IgD-negative memory B cell (primary cell): ENCODE measurements at regions not wholly inside any gene's neighbourhood (a gene's known extent, or its start where the extent isn't known, plus 50 kb on each side); places are given as distances from the start of the nearest gene placed in this dataset.

Experiments
- H3K27ac Mint-ChIP-seq, 3 donors: one replicate each; pipeline ENCODE4 v1.8.0; 2020 to 2022; ENCODE audit warnings: mild to moderate bottlenecking in 3 of 3, mixed read lengths in 3 of 3, moderate library complexity in 1 of 3
- H3K27me3 Mint-ChIP-seq: one replicate; pipeline ENCODE4 v1.8.0; 2021; ENCODE audit warnings: mixed read lengths
- H3K36me3 Mint-ChIP-seq: one replicate; pipeline ENCODE4 v1.8.0; 2020; ENCODE audit warnings: mild to moderate bottlenecking, mixed read lengths
- H3K4me1 Mint-ChIP-seq, 3 donors: one replicate each; pipeline ENCODE4 v1.8.0; 2020 to 2022; ENCODE audit warnings: mixed read lengths in 3 of 3, mild to moderate bottlenecking in 1 of 3
- H3K4me3 Mint-ChIP-seq, 4 donors: one replicate each; pipeline ENCODE4 v1.8.0; 2020 to 2022; ENCODE audit warnings: mild to moderate bottlenecking in 4 of 4, mixed read lengths in 4 of 4, moderate library complexity in 3 of 4
- H3K9me3 Mint-ChIP-seq, 3 donors: one replicate each; pipeline ENCODE4 v1.8.0; 2020 to 2021; ENCODE audit warnings: mixed read lengths in 3 of 3, mild to moderate bottlenecking in 1 of 3

- H3K4me1 Mint-ChIP-seq = no peaks in the 10 kb centered on the region
- H3K9me3 Mint-ChIP-seq = peaks cover 0 to 8% (median 8%) of the 10 kb centered on the region in 3 donors
- H3K27me3 Mint-ChIP-seq = peaks cover 3% of the 10 kb centered on the region
- no peak overlapping the region for H3K4me3 Mint-ChIP-seq
- no peaks in the 10 kb centered on the region for H3K36me3 Mint-ChIP-seq
- no peak overlapping the region for H3K27ac Mint-ChIP-seq
Measured at GRCh38 chr12:115623764-115624334, 653.6 kb downstream of the MED13L start.

DNA sequence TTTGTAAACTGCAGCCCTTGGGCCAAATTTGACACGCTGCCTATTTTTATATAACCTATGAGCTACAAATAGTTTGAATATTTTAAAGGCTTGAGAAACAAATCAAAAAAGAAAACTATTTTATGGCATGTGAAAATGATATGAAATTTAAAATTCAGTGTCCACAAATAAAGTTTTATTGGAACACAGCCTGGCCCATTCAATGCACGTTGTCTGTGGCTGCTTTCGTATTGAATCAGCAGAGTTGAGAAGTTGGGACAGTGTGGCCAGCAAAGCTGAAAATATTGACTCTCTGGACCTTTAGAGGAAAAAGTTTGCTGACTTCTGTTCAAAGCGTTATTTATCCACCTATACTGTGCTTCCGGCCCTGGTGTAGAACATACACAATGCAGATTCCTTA is 654.2 kb downstream of the MED13L start:
- H3K9me3 Mint-ChIP-seq = peaks cover 0 to 9% (median 9%) of the 10 kb centered on the region in 3 donors
- H3K4me3 Mint-ChIP-seq = no peak overlapping the region
- peaks cover 3% of the 10 kb centered on the region for H3K27me3 Mint-ChIP-seq
- H3K27ac Mint-ChIP-seq = no peak overlapping the region
- H3K4me1 Mint-ChIP-seq = no peaks in the 10 kb centered on the region
- no peaks in the 10 kb centered on the region for H3K36me3 Mint-ChIP-seq

GRCh38 chr12:115620816-115621215 is 656.7 kb downstream of the MED13L start:
- no peak overlapping the region for H3K4me3 Mint-ChIP-seq
- H3K4me1 Mint-ChIP-seq = peaks cover 0 to 2% (median 0%) of the 10 kb centered on the region in 3 donors
- H3K36me3 Mint-ChIP-seq = no peaks in the 10 kb centered on the region
- H3K9me3 Mint-ChIP-seq = peaks cover 0 to 16% (median 10%) of the 10 kb centered on the region in 3 donors
- H3K27ac Mint-ChIP-seq = no peak overlapping the region
- peaks cover 3% of the 10 kb centered on the region for H3K27me3 Mint-ChIP-seq

DNA sequence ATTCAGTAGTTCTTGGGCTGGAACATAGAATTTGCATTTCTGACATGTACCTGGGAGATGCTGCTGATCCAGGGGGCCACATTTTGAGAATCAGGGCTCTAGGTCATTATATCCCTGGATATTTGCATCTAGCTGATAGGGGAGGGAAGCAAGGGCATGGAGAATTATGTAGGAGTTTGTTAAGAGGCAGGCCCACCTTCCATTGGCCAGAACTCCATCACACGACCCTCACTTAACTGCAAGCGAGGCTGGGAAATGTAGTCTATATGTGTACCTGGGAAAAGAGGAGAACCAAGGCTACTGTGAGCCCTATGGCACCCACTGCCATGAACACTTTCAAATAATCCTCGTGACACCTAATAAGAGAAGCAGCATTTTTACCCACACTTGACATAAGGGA is 657.6 kb downstream of the MED13L start:
- Mint-ChIP-seq H3K27me3 (peaks cover 1% of the 10 kb centered on the region), H3K4me3 (no peak overlapping the region), H3K4me1 (peaks cover 0 to 2% (median 0%) of the 10 kb centered on the region in 3 donors), H3K9me3 (peaks cover 0 to 12% (median 7%) of the 10 kb centered on the region in 3 donors), H3K36me3 (no peaks in the 10 kb centered on the region), H3K27ac (no peak overlapping the region)

DNA sequence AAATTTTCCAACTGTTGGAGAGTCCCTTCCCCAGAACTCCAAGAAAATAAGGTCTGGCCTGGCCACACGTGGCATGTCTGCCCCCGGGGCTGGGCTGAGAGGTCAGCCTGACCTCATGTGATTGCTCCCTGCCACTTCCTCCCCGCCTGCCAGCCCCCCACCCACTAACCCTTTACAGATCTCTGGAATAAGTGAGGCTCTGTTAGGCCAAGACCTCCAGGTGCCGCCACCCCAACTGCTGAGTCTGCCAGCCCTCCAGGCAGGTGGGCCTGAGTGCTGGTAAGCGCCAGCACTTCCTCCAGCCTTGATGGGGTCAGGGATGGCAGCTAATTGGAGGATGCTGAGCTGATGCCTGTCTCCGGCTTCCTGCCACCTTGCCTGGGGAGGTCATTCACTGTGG is 658.4 kb downstream of the MED13L start:
- peaks cover 0 to 8% (median 4%) of the 10 kb centered on the region in 3 donors for H3K9me3 Mint-ChIP-seq
- no peak overlapping the region for H3K4me3 Mint-ChIP-seq
- no peaks in the 10 kb centered on the region for H3K36me3 Mint-ChIP-seq
- H3K27ac Mint-ChIP-seq = no peak overlapping the region
- H3K27me3 Mint-ChIP-seq = peaks cover 1% of the 10 kb centered on the region
- peaks cover 0 to 2% (median 0%) of the 10 kb centered on the region in 3 donors for H3K4me1 Mint-ChIP-seq

DNA sequence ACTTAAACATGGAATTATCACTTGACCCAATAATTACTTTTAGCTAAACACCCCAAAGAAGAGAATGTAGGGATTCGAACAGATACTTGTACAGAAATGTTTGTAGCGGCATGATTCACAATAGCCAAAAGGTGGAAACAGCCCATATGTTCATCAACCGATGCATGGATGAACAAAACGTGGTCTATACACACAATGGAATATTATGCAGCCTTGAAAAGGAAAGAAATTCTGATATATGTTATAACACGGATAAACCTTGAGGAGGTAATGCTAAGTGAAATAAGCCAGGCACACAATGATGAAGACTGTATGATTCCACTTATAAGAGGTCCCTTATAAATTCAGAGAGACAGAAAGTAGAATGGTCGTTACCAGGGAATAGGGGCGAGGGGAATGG is 659.4 kb downstream of the MED13L start:
- H3K36me3 Mint-ChIP-seq = no peaks in the 10 kb centered on the region
- H3K4me1 Mint-ChIP-seq = peaks cover 0 to 2% (median 0%) of the 10 kb centered on the region in 3 donors
- H3K9me3 Mint-ChIP-seq = peaks cover 0 to 14% (median 4%) of the 10 kb centered on the region in 3 donors
- no peak overlapping the region for H3K27ac Mint-ChIP-seq
- no peak overlapping the region for H3K4me3 Mint-ChIP-seq
- H3K27me3 Mint-ChIP-seq = peaks cover 1% of the 10 kb centered on the region

DNA sequence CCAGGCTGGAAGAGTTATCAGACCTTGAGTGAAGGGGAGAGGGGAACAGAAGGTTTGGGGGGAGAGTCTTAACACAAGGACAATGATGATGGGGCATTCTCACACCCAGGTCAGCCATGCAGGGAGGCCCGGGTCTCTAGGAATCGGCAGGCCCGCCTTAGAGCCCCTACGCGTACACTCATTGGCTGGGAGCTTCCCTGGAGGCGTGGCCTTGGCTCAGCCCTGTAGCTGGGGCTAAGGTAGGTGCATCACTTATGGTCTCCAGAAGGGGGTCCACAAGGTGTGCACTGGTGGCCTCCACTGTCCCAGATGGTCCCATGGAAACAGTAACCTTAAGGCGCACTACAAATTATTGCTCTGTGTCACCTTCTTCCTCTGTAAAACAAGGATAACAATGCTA is 660.1 kb downstream of the MED13L start:
- H3K27ac Mint-ChIP-seq = no peak overlapping the region
- peaks cover 0 to 15% (median 4%) of the 10 kb centered on the region in 3 donors for H3K9me3 Mint-ChIP-seq
- peaks cover 1% of the 10 kb centered on the region for H3K27me3 Mint-ChIP-seq
- H3K4me1 Mint-ChIP-seq = peaks cover 0 to 2% (median 0%) of the 10 kb centered on the region in 3 donors
- H3K4me3 Mint-ChIP-seq = no peak overlapping the region
- no peaks in the 10 kb centered on the region for H3K36me3 Mint-ChIP-seq

DNA sequence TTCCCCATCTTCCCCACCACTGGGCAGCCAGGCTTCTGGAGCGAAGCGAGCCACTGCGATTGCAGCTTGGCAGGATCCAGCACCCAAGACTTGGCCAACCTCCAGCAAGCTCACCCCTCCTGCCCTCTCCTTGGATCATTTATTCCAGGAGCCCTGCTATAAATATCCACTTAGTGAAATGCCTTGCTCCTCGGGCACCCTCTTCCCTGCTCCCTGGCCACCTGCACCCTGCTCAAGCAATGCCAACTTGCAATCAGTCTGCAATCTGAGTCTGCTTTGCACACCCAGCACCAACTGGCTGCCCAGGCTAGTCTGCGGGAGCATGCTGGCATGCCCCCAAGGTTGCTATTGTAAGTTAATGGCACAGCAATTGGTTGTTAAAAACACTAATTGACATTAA is 666.0 kb downstream of the MED13L start:
- H3K4me1 Mint-ChIP-seq = peaks cover 0 to 2% (median 0%) of the 10 kb centered on the region in 3 donors
- no peaks in the 10 kb centered on the region for H3K36me3 Mint-ChIP-seq
- H3K27ac Mint-ChIP-seq = no peak overlapping the region
- peaks cover 1% of the 10 kb centered on the region for H3K27me3 Mint-ChIP-seq
- H3K4me3 Mint-ChIP-seq = no peak overlapping the region
- peaks cover 0 to 8% (median under 1%) of the 10 kb centered on the region in 3 donors for H3K9me3 Mint-ChIP-seq

- Mint-ChIP-seq H3K9me3 (peaks cover 0 to 8% (median 2%) of the 10 kb centered on the region in 3 donors), H3K36me3 (no peaks in the 10 kb centered on the region), H3K4me3 (no peak overlapping the region), H3K4me1 (no peaks in the 10 kb centered on the region), H3K27me3 (peaks cover 3% of the 10 kb centered on the region), H3K27ac (no peak overlapping the region)
Measured at GRCh38 chr12:115609347-115609746, 668.1 kb downstream of the MED13L start.

- Mint-ChIP-seq H3K27ac (no peak overlapping the region), H3K4me1 (no peaks in the 10 kb centered on the region), H3K36me3 (no peaks in the 10 kb centered on the region), H3K27me3 (peaks cover 3% of the 10 kb centered on the region), H3K9me3 (peaks cover 0 to 4% (median 4%) of the 10 kb centered on the region in 3 donors), H3K4me3 (no peak overlapping the region)
Measured at GRCh38 chr12:115606040-115606439, 671.5 kb downstream of the MED13L start.

GRCh38 chr12:115598871-115599811 is 678.4 kb downstream of the MED13L start:
- Mint-ChIP-seq H3K4me3 (no peak overlapping the region), H3K36me3 (no peaks in the 10 kb centered on the region), H3K4me1 (no peaks in the 10 kb centered on the region), H3K27ac (no peak overlapping the region), H3K9me3 (peaks cover 0 to 15% (median 9%) of the 10 kb centered on the region in 3 donors), H3K27me3 (peaks cover 10% of the 10 kb centered on the region)

DNA sequence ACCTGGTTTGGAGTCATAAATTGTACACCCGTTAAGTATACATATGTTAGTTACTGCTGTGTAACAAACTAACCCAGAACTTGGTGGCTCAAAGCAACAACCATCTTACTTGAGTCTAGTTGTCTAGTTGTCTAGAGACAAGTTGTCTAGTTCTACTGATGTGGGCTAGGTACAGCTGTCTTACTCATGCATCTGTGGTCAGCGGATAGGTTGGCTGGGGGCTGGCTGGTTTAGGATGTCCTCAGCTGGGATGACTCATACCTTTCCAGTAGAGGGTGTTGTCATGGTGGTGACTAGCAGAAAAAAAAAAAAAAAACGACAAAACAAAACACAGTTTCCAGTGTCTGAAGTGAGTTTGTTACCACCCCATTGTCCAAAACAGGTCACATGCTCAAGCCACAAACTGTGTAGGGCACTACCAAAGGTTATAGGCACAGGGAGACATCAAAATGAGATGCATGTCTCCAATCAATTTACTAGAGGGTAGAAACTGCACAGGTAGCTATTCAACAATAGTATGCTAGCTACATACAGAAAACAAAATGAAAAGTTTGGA is 680.3 kb downstream of the MED13L start:
- Mint-ChIP-seq H3K27ac (no peak overlapping the region), H3K4me3 (no peak overlapping the region), H3K36me3 (no peaks in the 10 kb centered on the region), H3K4me1 (no peaks in the 10 kb centered on the region), H3K9me3 (peaks cover 1 to 15% (median 9%) of the 10 kb centered on the region in 3 donors), H3K27me3 (peaks cover 10% of the 10 kb centered on the region)

DNA sequence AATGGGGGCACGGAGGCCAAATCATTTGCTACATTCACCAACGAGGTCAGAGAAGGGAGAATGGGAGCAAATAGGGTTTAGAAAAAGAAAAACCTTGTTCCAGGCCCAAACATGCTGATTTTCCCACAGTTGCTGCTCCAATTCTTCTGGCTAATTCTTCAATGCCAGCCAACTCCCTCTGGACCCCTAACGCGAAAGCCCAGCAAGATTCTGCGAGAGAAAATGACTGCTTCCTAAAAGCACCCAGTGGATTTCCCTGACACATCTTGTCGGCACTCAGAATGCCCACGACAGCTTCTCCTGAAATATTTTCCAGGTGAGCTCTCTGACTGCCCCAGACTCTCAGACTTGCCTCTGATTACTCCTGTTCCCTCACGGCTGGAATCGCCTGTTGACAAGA is 689.4 kb downstream of the MED13L start:
- Mint-ChIP-seq H3K36me3 (no peaks in the 10 kb centered on the region), H3K4me1 (no peaks in the 10 kb centered on the region), H3K27ac (no peak overlapping the region), H3K4me3 (no peak overlapping the region), H3K9me3 (peaks cover 6 to 12% (median 8%) of the 10 kb centered on the region in 3 donors), H3K27me3 (peaks cover 4% of the 10 kb centered on the region)

- Mint-ChIP-seq H3K9me3 (peaks cover 2 to 7% (median 6%) of the 10 kb centered on the region in 3 donors), H3K36me3 (no peaks in the 10 kb centered on the region), H3K4me1 (no peaks in the 10 kb centered on the region), H3K27me3 (peaks cover 3% of the 10 kb centered on the region), H3K27ac (no peak overlapping the region), H3K4me3 (no peak overlapping the region)
Measured at GRCh38 chr12:115584156-115584555, 693.3 kb downstream of the MED13L start.

GRCh38 chr12:115583591-115583990 is 693.9 kb downstream of the MED13L start:
- no peak overlapping the region for H3K27ac Mint-ChIP-seq
- H3K36me3 Mint-ChIP-seq = no peaks in the 10 kb centered on the region
- peaks cover 2 to 6% (median 5%) of the 10 kb centered on the region in 3 donors for H3K9me3 Mint-ChIP-seq
- H3K4me1 Mint-ChIP-seq = no peaks in the 10 kb centered on the region
- peaks cover 3% of the 10 kb centered on the region for H3K27me3 Mint-ChIP-seq
- no peak overlapping the region for H3K4me3 Mint-ChIP-seq
